PFSK-1 (cell line): ENCODE measurements at regions not wholly inside any gene's neighbourhood (a gene's known extent, or its start where the extent isn't known, plus 50 kb on each side); places are given as distances from the start of the nearest gene placed in this dataset.

Experiments
- FOXP2 ChIP-seq: optimal IDR thresholded peaks from 2 replicates; pipeline ENCODE3; 2011; ENCODE audit warnings: borderline replicate concordance, control low read depth, inconsistent platforms; ENCODE audit not compliant: insufficient read depth; ENCODE audit errors: extremely low read length, extremely low read depth
- POLR2AphosphoS5 ChIP-seq: IDR thresholded peaks from 2 replicates; pipeline ENCODE4 v1.6.1; 2012; ENCODE audit warnings: low read depth, mild to moderate bottlenecking, control low read depth, low read length, moderate library complexity
- REST ChIP-seq, 2 experiments: IDR thresholded peaks; 2 replicates each; pipeline versions ENCODE4 v1.6.1 to v1.8.0; 2011 to 2012; ENCODE audit warnings: low read depth in 2 of 2, low read length in 2 of 2, control low read depth in 1 of 2, inconsistent platforms in 1 of 2, mild to moderate bottlenecking in 1 of 2, moderate library complexity in 1 of 2; ENCODE audit not compliant: insufficient read depth in 1 of 2
- SIN3A ChIP-seq: IDR thresholded peaks from 2 replicates; pipeline ENCODE4 v1.6.1; 2012; ENCODE audit warnings: mild to moderate bottlenecking, low read length, moderate library complexity, borderline replicate concordance; ENCODE audit not compliant: insufficient read depth
- TAF1 ChIP-seq: IDR thresholded peaks from 2 replicates; pipeline ENCODE4 v1.6.1; 2012; ENCODE audit warnings: low read length, control low read depth, borderline replicate concordance; ENCODE audit not compliant: insufficient read depth

- no peak for TF ChIP-seq TAF1
- TF ChIP-seq REST (IDR thresholded peaks at IDR 0.05; ENCODE audit: insufficient read depth in 1 of 2, low read depth in 2 of 2, low read length in 2 of 2) = no peak
- TF ChIP-seq FOXP2 = no peak
- no peak for TF ChIP-seq POLR2AphosphoS5
- no peak for TF ChIP-seq SIN3A
These were observed 192.4 kb downstream of the ACTL7B start for GRCh38 chr9:108663422-108663821.

DNA sequence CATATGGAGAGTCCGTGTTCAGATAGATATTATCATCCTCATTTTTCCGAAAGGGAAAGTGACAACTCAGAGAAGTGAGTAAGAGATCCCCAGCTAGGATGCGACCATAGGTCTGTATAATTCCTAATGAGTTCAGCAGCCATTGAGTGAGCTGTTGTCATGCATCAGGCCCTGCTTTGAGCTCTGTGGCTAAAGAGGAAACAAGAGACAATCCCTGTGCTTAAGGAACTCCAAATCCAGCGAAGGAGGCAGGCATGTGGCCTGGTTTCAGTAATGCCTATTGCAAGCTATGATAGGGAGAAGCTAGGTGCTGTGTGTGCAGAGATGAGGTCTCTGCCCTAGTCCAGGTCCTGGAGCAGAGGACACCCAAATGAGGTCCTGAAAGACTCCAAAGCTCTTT is 192.8 kb downstream of the ACTL7B start:
- TF ChIP-seq FOXP2 (no peak), REST (IDR thresholded peaks at IDR 0.05; ENCODE audit: insufficient read depth in 1 of 2, low read depth in 2 of 2, low read length in 2 of 2) (no peak), POLR2AphosphoS5 (no peak), SIN3A (no peak), TAF1 (no peak)

GRCh38 chr9:108662091-108662875 is 193.5 kb downstream of the ACTL7B start:
- TF ChIP-seq FOXP2 (no peak), REST (IDR thresholded peaks at IDR 0.05; ENCODE audit: insufficient read depth in 1 of 2, low read depth in 2 of 2, low read length in 2 of 2) (no peak), POLR2AphosphoS5 (no peak), TAF1 (no peak), SIN3A (no peak)

GRCh38 chr9:108656566-108656965 is 199.2 kb downstream of the ACTL7B start:
- TF ChIP-seq REST (IDR thresholded peaks at IDR 0.05; ENCODE audit: insufficient read depth in 1 of 2, low read depth in 2 of 2, low read length in 2 of 2) = no peak
- TF ChIP-seq TAF1 = no peak
- no peak for TF ChIP-seq SIN3A
- TF ChIP-seq POLR2AphosphoS5 = no peak
- no peak for TF ChIP-seq FOXP2

GRCh38 chr9:108655818-108656217 is 200.0 kb downstream of the ACTL7B start:
- TF ChIP-seq TAF1 = no peak
- TF ChIP-seq SIN3A = no peak
- TF ChIP-seq POLR2AphosphoS5 = no peak
- TF ChIP-seq REST (IDR thresholded peaks at IDR 0.05; ENCODE audit: insufficient read depth in 1 of 2, low read depth in 2 of 2, low read length in 2 of 2) = no peak
- TF ChIP-seq FOXP2 = no peak
